Rectal smooth muscle tissue (tissue), 1 donor: ENCODE measurements at regions not wholly inside any gene's neighbourhood (a gene's known extent, or its start where the extent isn't known, plus 50 kb on each side); places are given as distances from the start of the nearest gene placed in this dataset.

Experiments
- H3K27ac ChIP-seq: one replicate; pipeline ENCODE4 v1.7.0; 2013; ENCODE audit warnings: low read depth, low read length, inconsistent platforms
- H3K27me3 ChIP-seq: one replicate; pipeline ENCODE4 v1.7.0; 2013; ENCODE audit warnings: low read length; ENCODE audit not compliant: control insufficient read depth, insufficient read depth
- H3K36me3 ChIP-seq: one replicate; pipeline ENCODE4 v1.7.0; 2013; ENCODE audit warnings: low read length; ENCODE audit not compliant: control insufficient read depth, insufficient read depth
- H3K4me1 ChIP-seq: one replicate; pipeline ENCODE4 v1.7.0; 2013; ENCODE audit warnings: low read length; ENCODE audit not compliant: control insufficient read depth, insufficient read depth
- H3K4me3 ChIP-seq: one replicate; pipeline ENCODE4 v1.7.0; 2013; ENCODE audit warnings: low read length
- H3K9ac ChIP-seq: one replicate; pipeline ENCODE4 v1.7.0; 2013; ENCODE audit warnings: low read length

GRCh38 chr13:40160618-40161350 lies 505.3 kb downstream of the COG6 start:
- H3K4me1 ChIP-seq, result no peaks in the 10 kb centered on the region
- H3K36me3 ChIP-seq, result no peaks in the 10 kb centered on the region
- H3K27ac ChIP-seq, result no peak overlapping the region
- no peak overlapping the region for H3K9ac ChIP-seq
- no peaks in the 10 kb centered on the region for H3K27me3 ChIP-seq
- no peak overlapping the region for H3K4me3 ChIP-seq

DNA sequence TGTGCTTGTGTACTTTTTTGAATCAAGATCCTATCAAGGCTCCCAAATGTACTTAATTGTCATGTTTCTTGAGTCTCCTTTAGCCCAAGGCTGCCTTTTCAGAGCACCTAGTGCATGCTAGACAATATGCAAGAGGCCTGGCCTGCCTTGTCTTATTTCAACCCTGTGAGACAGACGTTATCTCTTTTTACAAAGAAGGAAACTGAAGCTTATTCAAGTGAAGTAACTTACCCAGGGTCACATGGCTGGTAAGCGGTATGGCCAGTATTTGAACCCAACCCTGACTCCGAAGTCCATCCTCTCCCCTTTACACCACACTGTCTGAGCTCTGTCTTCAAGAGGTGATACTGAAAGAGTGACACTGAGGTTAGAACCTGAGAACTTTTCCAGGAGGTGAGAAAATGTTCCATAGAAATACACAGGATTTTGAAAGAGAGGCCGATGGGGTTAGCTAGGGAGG lies 505.1 kb downstream of the FOXO1 start:
- H3K9ac ChIP-seq, result no peak overlapping the region
- no peaks in the 10 kb centered on the region for H3K4me1 ChIP-seq
- H3K27ac ChIP-seq, result no peak overlapping the region
- no peak overlapping the region for H3K4me3 ChIP-seq
- no peaks in the 10 kb centered on the region for H3K36me3 ChIP-seq
- no peaks in the 10 kb centered on the region for H3K27me3 ChIP-seq

- Histone ChIP-seq H3K4me1 (no peaks in the 10 kb centered on the region), H3K27ac (no peak overlapping the region)
Measured at GRCh38 chr13:40161931-40162330, 504.5 kb downstream of the FOXO1 start.

DNA sequence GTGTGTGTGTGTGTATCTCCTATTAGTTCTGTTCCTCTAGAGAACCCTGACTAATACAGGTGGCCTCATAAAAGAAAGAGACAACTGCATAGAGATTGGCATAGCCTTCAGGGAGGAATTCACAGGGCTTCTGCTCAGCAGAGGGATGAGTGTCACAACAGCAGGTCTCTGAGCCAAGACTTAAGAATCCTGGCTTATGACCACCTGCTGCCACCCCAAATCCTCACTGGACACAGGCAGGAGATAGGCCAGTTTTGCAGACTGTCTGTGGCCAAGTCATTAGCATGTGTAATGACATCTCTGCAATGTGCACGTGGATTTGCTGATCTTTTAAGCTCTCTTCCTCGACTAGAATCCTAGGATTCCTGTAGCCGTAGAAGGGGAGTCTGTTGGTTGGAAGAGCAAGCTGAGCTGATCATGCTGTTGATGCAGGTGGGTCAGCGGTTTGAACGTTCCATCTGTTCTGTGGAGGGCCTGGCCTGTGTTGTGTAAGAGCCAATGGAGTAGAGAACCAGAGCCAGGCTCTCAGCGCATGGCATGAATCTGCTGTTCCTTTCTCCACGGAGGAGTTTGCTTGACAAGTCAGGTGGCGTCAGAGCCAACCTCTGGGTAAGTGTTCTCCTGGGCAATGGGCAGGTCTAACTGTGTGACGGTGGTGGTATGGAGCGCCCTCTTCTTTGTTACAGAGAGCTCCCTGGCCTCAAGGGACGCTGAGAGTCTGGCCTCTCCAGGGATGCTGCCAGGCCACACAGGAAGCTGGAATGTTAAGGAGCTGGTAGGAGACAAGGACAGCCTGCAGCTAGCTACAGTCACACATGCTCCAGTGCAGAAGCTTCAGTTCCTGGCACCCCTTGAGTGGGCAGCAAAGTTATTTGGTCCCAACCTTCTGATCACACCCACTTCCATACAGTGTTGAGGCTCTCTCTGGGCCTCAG lies 503.1 kb downstream of the FOXO1 start:
- no peak overlapping the region for H3K27ac ChIP-seq

More at GRCh38 chr13:40161931-40162330, 504.5 kb downstream of the FOXO1 start:
- no peak overlapping the region for H3K9ac ChIP-seq
- H3K36me3 ChIP-seq, result no peaks in the 10 kb centered on the region
- no peak overlapping the region for H3K4me3 ChIP-seq
- no peaks in the 10 kb centered on the region for H3K27me3 ChIP-seq

DNA sequence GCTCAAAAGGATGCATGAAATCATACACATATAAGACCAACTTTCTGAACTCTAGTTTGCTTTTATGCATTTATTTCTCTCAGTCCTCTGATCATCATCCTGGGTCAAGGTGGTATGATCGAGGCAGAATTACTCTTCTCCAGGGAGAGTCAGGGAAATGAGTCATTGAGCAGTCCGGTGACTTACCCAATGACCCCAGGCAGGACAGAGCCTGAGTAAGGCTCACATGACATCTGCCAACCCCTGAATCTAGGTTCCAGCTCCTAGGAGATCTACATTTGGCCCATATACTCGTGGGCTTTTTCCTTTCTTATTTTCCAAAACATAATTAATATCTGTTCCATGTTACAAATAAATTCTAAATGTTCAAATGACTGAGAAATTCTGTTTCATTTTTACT lies 502.3 kb downstream of the FOXO1 start:
- Histone ChIP-seq H3K4me1 (no peaks in the 10 kb centered on the region), H3K9ac (no peak overlapping the region)

More for the DNA sequence above, 503.1 kb downstream of the FOXO1 start:
- Histone ChIP-seq H3K27me3 (no peaks in the 10 kb centered on the region), H3K36me3 (no peaks in the 10 kb centered on the region), H3K4me3 (no peak overlapping the region), H3K4me1 (no peaks in the 10 kb centered on the region), H3K9ac (no peak overlapping the region)

GRCh38 chr13:40165316-40165932 lies 501.0 kb downstream of the FOXO1 start:
- H3K4me3 ChIP-seq, result no peak overlapping the region
- H3K4me1 ChIP-seq, result no peaks in the 10 kb centered on the region
- H3K9ac ChIP-seq, result no peak overlapping the region
- H3K27ac ChIP-seq, result no peak overlapping the region
- no peaks in the 10 kb centered on the region for H3K36me3 ChIP-seq
- H3K27me3 ChIP-seq, result no peaks in the 10 kb centered on the region

More for the DNA sequence above, 502.3 kb downstream of the FOXO1 start:
- Histone ChIP-seq H3K27me3 (no peaks in the 10 kb centered on the region), H3K4me3 (no peak overlapping the region), H3K27ac (no peak overlapping the region), H3K36me3 (no peaks in the 10 kb centered on the region)

- Histone ChIP-seq H3K4me3 (no peak overlapping the region), H3K9ac (no peak overlapping the region), H3K27me3 (no peaks in the 10 kb centered on the region), H3K36me3 (no peaks in the 10 kb centered on the region), H3K27ac (no peak overlapping the region), H3K4me1 (no peaks in the 10 kb centered on the region)
Measured at GRCh38 chr13:40167327-40167726, 499.1 kb downstream of the FOXO1 start.

DNA sequence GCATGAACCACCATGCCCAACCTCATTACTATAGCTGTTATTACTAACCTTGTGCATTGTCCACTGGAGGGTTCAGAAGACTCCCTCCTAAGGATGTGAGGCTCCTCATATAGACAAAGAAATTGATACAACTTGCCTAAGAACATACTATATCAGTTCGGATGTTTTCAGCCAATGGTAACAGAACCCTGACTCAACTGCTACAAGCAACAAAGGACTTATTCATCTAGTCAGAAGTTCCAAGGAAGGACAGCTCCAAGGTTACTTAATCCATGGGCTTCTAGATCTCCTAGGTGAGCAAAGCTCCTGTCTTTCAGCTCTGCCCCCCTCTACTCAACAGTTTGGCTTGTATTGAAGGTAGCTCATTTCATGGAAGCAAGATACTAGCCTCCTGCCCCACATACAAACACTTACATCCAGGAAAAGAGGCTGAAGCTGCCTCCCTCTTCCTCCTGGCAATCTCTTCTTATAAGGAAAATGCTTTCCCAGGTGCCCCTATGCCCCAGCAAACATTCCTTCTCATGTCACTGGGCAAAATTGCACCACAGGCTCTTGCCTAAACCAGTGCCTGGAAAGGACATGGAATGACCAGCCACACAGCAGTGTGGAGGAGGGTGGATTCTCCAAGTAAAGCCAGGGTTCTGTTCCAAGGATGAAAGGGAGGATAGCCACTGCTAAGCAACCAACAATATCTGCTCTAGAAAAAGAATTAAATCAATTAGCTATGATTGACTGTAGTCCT lies 497.8 kb downstream of the FOXO1 start:
- no peak overlapping the region for H3K4me3 ChIP-seq
- H3K27ac ChIP-seq, result no peak overlapping the region
- H3K9ac ChIP-seq, result no peak overlapping the region
- no peaks in the 10 kb centered on the region for H3K36me3 ChIP-seq
- H3K4me1 ChIP-seq, result no peaks in the 10 kb centered on the region
- H3K27me3 ChIP-seq, result no peaks in the 10 kb centered on the region

GRCh38 chr13:40169476-40169875 lies 497.0 kb downstream of the FOXO1 start:
- H3K27me3 ChIP-seq, result no peaks in the 10 kb centered on the region
- H3K4me3 ChIP-seq, result no peak overlapping the region
- H3K27ac ChIP-seq, result no peak overlapping the region
- no peak overlapping the region for H3K9ac ChIP-seq
- no peaks in the 10 kb centered on the region for H3K36me3 ChIP-seq
- H3K4me1 ChIP-seq, result no peaks in the 10 kb centered on the region

- H3K4me3 ChIP-seq, result no peak overlapping the region
- no peak overlapping the region for H3K27ac ChIP-seq
- no peaks in the 10 kb centered on the region for H3K4me1 ChIP-seq
Measured at GRCh38 chr13:40170091-40170490, 496.4 kb downstream of the FOXO1 start.

GRCh38 chr13:40170982-40171381 lies 495.5 kb downstream of the FOXO1 start:
- no peaks in the 10 kb centered on the region for H3K27me3 ChIP-seq

More at GRCh38 chr13:40170091-40170490, 496.4 kb downstream of the FOXO1 start:
- Histone ChIP-seq H3K9ac (no peak overlapping the region), H3K27me3 (no peaks in the 10 kb centered on the region), H3K36me3 (no peaks in the 10 kb centered on the region)

DNA sequence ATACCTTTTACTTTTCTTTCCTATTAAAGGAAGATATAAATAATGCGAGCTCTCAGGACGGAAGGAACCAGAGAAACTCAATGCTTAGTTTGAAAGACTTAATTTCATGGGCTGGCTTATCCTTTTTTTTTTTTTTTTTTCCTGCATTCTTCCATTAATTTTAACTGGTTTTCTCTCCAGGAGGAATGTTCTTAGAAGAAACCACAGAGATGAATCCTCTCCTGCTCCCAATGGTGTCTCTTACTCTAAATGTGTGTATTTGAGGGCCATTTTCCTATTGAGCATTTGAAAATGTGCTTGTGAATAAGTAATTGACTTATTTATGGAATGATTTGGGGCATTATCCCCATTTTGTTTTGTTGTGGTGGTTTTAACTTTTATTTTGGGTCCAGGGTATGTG lies 494.9 kb downstream of the FOXO1 start:
- Histone ChIP-seq H3K4me3 (no peak overlapping the region), H3K9ac (no peak overlapping the region), H3K4me1 (no peaks in the 10 kb centered on the region), H3K36me3 (no peaks in the 10 kb centered on the region), H3K27ac (no peak overlapping the region), H3K27me3 (no peaks in the 10 kb centered on the region)

More at GRCh38 chr13:40170982-40171381, 495.5 kb downstream of the FOXO1 start:
- H3K4me1 ChIP-seq, result no peaks in the 10 kb centered on the region
- H3K36me3 ChIP-seq, result no peaks in the 10 kb centered on the region
- H3K27ac ChIP-seq, result no peak overlapping the region
- no peak overlapping the region for H3K9ac ChIP-seq
- no peak overlapping the region for H3K4me3 ChIP-seq
